ENCODE measurements at regions not wholly inside any gene's neighbourhood (a gene's known extent, or its start where the extent isn't known, plus 50 kb on each side); places are given as distances from the start of the nearest gene placed in this dataset.
"Not testable (repeated sequence)": the region's sequence is repeated elsewhere in the genome, so short reads cannot be mapped to it uniquely, and the experiment has no call there.

DNA sequence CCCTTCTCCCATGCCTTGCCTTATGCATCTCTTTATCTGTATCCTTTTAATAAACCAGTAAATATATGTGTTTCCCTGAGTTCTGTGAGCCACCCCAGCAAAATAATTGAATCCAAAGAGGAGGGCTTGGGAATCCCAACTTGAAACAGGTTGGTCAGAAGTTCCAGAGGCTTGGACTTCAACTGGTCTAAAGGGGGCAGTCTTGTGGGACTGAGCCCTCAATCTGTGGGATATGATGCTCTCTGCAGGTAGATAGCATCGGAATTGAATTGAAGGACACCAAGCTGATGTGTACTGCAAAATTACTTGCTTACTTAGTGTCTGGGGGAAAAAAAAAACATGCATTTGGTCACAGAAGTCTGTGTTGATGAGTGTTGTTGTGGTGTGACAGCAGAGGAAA, 1033.5 kb upstream of the TMEFF2 start:
- no peak for DNase-seq

DNA sequence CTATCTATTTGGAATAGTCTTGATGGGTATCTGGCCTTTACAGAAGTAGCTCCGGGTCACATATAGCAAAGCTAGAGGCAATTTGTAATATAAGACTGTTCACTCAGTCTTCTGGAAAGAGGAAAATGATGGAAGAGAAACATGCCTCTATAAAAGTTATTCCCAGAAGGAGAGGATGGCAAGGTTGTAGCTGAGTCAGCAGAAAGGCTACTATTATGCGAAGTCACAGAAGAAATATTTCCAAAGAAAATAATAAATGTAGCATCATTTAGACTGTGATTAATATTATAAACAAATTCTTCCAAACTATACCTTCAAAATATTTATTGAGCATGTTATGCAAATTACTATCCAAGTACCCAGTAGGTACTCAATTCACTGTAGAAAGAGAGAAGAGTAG, 1027.7 kb upstream of the TMEFF2 start:
- DNase-seq = no peak

- DNase-seq = no peak
Measured at GRCh38 chr2:193219413-193219812, 1024.7 kb upstream of the TMEFF2 start.

GRCh38 chr2:193201583-193201982, 1006.9 kb upstream of the TMEFF2 start:
- no peak for DNase-seq

DNA sequence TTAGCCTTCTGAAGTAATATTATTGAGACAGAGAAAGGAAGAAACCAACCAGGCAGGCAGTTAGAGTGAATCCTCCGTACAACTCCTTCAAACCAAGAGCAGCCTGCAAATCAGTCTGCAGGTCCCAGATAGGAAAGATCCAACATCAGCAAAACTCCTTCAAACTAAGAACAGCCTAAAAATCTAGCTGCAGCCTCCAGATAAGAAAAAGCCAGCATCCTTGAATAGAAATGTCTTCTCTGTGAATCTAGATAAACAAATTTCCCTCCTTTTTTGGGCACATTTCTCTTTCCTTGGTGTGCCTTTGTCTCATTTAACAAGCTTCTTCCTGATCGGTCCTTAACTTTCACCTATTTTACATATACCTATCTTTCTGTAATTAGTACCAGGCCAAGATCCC, 1004.6 kb upstream of the TMEFF2 start:
- no peak for DNase-seq

- DNase-seq = no peak
Measured at GRCh38 chr2:193187816-193188215, 993.1 kb upstream of the TMEFF2 start.

- not testable (repeated sequence) for DNase-seq
Measured at GRCh38 chr2:193170981-193171380, 976.2 kb upstream of the TMEFF2 start.

- DNase-seq = no peak
Measured at GRCh38 chr2:193156480-193156879, 961.7 kb upstream of the TMEFF2 start.

- DNase-seq = no peak
Measured at GRCh38 chr2:193154076-193154475, 959.3 kb upstream of the TMEFF2 start.

- DNase-seq = no peak
Measured at GRCh38 chr2:193153576-193153975, 958.8 kb upstream of the TMEFF2 start.

DNA sequence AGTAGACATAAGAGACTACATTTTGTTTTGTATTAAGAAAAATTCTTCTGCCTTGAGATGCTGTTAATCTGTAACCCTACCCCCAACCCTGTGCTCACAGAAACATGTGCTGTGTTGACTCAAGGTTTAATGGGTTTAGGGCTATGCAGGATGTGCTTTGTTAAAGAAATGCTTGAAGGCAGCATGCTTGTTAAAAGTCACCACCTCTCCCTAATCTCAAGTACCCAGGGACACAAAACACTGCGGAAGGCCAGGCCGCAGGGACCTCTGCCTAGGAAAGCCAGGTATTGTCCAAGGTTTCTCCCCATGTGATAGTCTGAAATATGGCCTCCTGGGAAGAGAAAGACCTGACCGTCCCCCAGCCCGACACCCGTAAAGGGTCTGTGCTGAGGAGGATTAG, 947.7 kb upstream of the TMEFF2 start:
- not testable (repeated sequence) for DNase-seq

DNA sequence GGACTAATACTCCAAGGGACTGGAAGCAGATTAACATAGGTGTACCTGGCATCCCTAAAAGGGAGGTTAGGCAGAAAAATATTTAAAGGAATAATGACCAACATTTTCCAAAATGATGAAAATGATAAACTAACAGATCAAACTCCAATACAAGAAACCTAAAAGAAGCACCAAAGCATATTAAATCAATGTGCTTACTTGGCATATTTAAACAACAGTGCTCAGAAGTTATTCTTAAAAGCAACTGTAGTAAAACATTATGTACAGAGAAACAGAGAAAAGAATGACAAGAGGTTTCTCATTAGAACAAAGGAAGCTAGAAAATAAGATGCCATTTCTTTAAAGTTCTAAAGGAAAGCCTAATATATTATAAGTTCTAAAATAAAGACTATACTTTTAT, 947.3 kb upstream of the TMEFF2 start:
- DNase-seq = no peak

GRCh38 chr2:193140895-193141294, 946.2 kb upstream of the TMEFF2 start:
- not testable (repeated sequence) for DNase-seq

- DNase-seq = no peak
Measured at GRCh38 chr2:193124815-193125214, 930.1 kb upstream of the TMEFF2 start.

- DNase-seq = no peak
Measured at GRCh38 chr2:193114827-193115226, 920.1 kb upstream of the TMEFF2 start.

GRCh38 chr2:193112986-193113385, 918.3 kb upstream of the TMEFF2 start:
- DNase-seq = no peak

GRCh38 chr2:193103064-193103463, 908.3 kb upstream of the TMEFF2 start:
- peak; percentile 47 for DNase-seq

DNA sequence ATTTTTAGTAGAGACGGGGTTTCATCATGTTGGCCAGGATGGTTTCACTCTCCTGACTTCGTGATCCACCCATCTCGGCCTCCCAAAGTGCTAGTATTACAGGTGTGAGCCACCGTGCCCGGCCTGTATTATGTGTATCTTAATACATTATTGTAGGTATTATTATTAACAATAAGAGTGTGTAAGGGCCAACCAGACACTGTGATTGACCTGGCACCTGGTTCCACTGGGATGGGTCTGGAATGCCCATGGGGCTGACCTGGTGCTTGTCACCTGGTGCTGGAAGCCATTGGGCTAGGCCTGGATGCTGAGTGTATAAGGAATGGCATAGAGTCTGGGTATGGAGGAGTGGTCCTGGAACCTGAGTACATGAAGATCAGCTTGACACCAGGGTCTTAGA, 906.9 kb upstream of the TMEFF2 start:
- DNase-seq = no peak

GRCh38 chr2:193088026-193088425, 893.3 kb upstream of the TMEFF2 start:
- no peak for DNase-seq

DNA sequence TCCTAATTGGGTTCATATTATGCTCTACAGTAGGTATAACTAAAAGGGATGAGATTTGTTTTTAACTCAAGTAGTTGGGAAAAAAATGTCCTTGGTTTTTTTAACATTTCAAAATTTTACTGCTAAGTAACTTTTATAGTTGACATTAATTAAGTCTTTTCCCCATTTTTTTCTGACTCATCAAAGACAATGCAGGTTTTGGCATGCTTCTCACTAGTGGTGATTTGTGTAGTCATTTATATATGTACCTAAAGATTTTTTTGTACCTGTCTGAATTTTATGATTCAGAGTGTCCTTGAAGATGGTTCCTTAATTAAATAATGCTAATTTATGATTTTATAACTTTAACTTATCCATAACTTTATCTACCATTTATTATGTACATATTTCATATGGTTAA, 882.3 kb upstream of the TMEFF2 start:
- DNase-seq = no peak

DNA sequence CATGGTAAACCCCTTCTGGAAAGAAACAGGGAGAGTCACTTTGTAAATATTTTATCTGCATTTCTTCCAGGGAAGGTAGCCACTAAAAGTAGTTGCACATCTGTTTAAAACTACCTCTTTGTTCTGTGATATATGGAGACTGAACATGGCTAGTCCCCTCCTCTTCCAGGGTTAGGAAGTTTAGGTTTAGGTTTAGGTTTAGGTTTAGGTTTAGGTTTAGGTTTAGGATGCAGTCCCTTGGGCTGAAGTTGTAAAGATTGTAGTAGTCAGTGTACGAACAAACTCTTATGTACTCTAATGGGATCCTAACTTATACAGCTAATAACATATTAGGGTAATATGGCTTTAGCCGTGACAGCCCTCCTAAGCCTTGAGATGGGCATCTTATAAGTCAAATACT, 880.2 kb upstream of the TMEFF2 start:
- no peak for DNase-seq

GRCh38 chr2:193072647-193073046, 877.9 kb upstream of the TMEFF2 start:
- no peak for DNase-seq

- not testable (repeated sequence) for DNase-seq
Measured at GRCh38 chr2:193025556-193025955, 830.8 kb upstream of the TMEFF2 start.

DNA sequence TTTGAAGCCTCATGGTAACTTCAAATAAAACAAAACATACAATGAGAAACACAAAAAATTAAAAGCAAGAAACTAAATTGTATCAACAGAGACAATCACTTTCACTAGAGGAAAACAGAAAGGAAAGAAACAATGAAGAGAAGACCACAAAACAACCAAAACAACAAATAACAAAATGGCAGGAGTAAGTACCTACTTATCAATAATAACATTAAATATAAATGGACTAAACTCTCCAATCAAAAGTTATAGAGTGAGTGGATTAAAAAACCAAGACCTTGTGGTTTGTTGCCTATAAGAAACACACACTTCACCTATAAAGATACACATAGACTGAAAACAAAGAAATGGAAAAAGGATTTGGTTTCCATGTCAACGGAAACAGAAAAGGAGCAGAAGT, 830.1 kb upstream of the TMEFF2 start:
- no peak for DNase-seq

DNA sequence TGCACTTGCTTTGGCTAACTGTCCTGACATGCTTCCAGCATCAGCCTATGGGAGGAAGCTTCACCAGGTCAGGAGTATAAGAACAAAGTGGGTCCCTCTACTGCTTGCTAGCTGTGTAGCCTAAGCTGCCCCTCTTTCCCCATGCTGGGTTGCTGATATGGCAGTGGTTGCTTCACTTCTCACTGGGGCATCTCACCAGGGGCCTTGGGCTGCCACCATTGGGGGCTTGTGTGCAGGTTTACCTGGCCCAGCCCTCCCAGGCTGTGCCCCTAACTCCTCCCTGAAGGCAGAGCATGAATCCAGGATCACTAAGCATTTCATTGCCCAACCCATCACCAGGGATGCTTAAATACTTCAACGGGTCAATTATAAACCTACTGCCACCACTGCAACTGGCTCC, 817.1 kb upstream of the TMEFF2 start:
- no peak for DNase-seq

- DNase-seq = no peak
Measured at GRCh38 chr2:192993059-192993458, 798.3 kb upstream of the TMEFF2 start.
